HCT116 (cell line): ENCODE measurements at regions not wholly inside any gene's neighbourhood (a gene's known extent, or its start where the extent isn't known, plus 50 kb on each side); places are given as distances from the start of the nearest gene placed in this dataset.

Experiments used
- ATAC-seq: fragments of 200-7000 bp; cut with Tn5 transposase; 2 replicates; pipeline ENCODE4 v1.9.1; 2020; ENCODE audit warnings: mild to moderate bottlenecking, moderate library complexity
- BruUV-seq: library from RNA; stranded (reverse); fragments of 400-500 nt; replicated peaks from 2 replicates; lab custom pipeline; 2021; lab: Mats Ljungman, UMichigan
- CTCF ChIA-PET: fragments of 300-600 bp; sonication (Branson Sonifier 250); formaldehyde crosslinking; loops from one replicate; lab custom pipeline; 2021; ENCODE audit warnings: antibody characterized with exemption; lab: Charles Lee
- POLR2A ChIA-PET: fragments of 300-600, 350-600 bp; sonication (Branson Sonifier 250); formaldehyde crosslinking; loops from one replicate; lab custom pipeline; 2021; ENCODE audit warnings: antibody characterized with exemption; lab: Charles Lee
- RAD21 ChIA-PET, 2 experiments: fragments of 300-600 bp; sonication (Branson Sonifier 250); formaldehyde crosslinking; loops; one replicate each; lab custom pipeline; 2023; ENCODE audit warnings: low total read pairs in 2 of 2; ENCODE audit not compliant: uncharacterized antibody in 2 of 2, unreplicated experiment in 2 of 2, low non-redundant PET in 1 of 2; lab: Charles Lee
- DNase-seq: peaks from one replicate; pipeline ENCODE4 v3.0.0-alpha.2; 2010; ENCODE audit warnings: low read depth, low spot score
- H2AFZ ChIP-seq: fragments of 200-600 bp; shearing (Covaris generic), sonication (generic); 2 replicates; pipeline ENCODE4 v1.6.1; 2017; ENCODE audit warnings: low read depth, mixed run types, mixed read lengths, antibody characterized with exemption, low read length; ENCODE audit not compliant: poor library complexity, severe bottlenecking
- H3K27ac ChIP-seq: 2 replicates; pipeline ENCODE4 v1.5.1; 2012; ENCODE audit warnings: low read depth, low read length
- H3K27me3 ChIP-seq: fragments of 200-600 bp; sonication (generic); 2 replicates; pipeline ENCODE4 v1.6.1; 2016; ENCODE audit warnings: mixed run types, low read length, mixed read lengths; ENCODE audit not compliant: insufficient read depth
- H3K36me3 ChIP-seq, 2 experiments: fragments of 200-500 bp in 1 of 2; fragments of 200-600 bp in 1 of 2; sonication (Bioruptor generic) in 1 of 2; sonication (generic) in 1 of 2; 2 replicates each; pipeline versions ENCODE4 v1.5.1 to v1.6.1; 2014 to 2016; ENCODE audit warnings: low read length in 2 of 2, inconsistent platforms in 1 of 2, mixed read lengths in 1 of 2, mixed run types in 1 of 2; ENCODE audit not compliant: insufficient read depth in 2 of 2, control insufficient read depth in 1 of 2
- H3K4me1 ChIP-seq, 2 experiments: fragments of 200-600 bp in 1 of 2; sonication (generic) in 1 of 2; 2 replicates each; pipeline versions ENCODE4 v1.5.1 to v1.6.1; 2012 to 2017; ENCODE audit warnings: low read length in 2 of 2, inconsistent platforms in 1 of 2, mild to moderate bottlenecking in 1 of 2, mixed read lengths in 1 of 2, mixed run types in 1 of 2, moderate library complexity in 1 of 2; ENCODE audit not compliant: insufficient read depth in 2 of 2, control insufficient read depth in 1 of 2
- H3K4me2 ChIP-seq: fragments of 200-600 bp; sonication (generic); 2 replicates; pipeline ENCODE4 v1.6.1; 2017; ENCODE audit warnings: mixed run types, low read length, mixed read lengths
- H3K4me3 ChIP-seq, 2 experiments: fragments of 200-600 bp in 1 of 2; sonication (generic) in 1 of 2; replicated peaks in 1 of 2; 2 replicates each; pipeline ENCODE4 v1.5.1; 2011 to 2016; ENCODE audit warnings: low read length in 2 of 2, control low read depth in 1 of 2, low read depth in 1 of 2, mild to moderate bottlenecking in 1 of 2, mixed read lengths in 1 of 2, mixed run types in 1 of 2
- H3K79me2 ChIP-seq: fragments of 200-600 bp; sonication (generic); 2 replicates; pipeline ENCODE4 v1.6.1; 2017; ENCODE audit warnings: mild to moderate bottlenecking, mixed run types, low read length, moderate library complexity, mixed read lengths; ENCODE audit not compliant: insufficient read depth
- H3K9ac ChIP-seq: fragments of 200-600 bp; sonication (generic); 2 replicates; pipeline ENCODE4 v1.6.1; 2016; ENCODE audit warnings: low read length, mixed read lengths
- H3K9me2 ChIP-seq: fragments of 200-600 bp; sonication (generic), shearing (Covaris generic); 2 replicates; pipeline ENCODE4 v1.6.1; 2017; ENCODE audit warnings: mixed run types, mild to moderate bottlenecking, moderate library complexity; ENCODE audit not compliant: insufficient read depth
- H3K9me3 ChIP-seq, 2 experiments: fragments of 200-500 bp in 1 of 2; fragments of 200-600 bp in 1 of 2; sonication (Bioruptor generic) in 1 of 2; sonication (generic) in 1 of 2; 2 replicates each; pipeline ENCODE4 v1.6.1; 2014 to 2017; ENCODE audit warnings: low read length in 2 of 2, mixed read lengths in 2 of 2, inconsistent platforms in 1 of 2, low read depth in 1 of 2, mild to moderate bottlenecking in 1 of 2, mixed run types in 1 of 2, moderate library complexity in 1 of 2; ENCODE audit not compliant: control insufficient read depth in 1 of 2, insufficient read depth in 1 of 2
- H4K20me1 ChIP-seq: fragments of 200-600 bp; sonication (generic), shearing (Covaris generic); 2 replicates; pipeline ENCODE4 v1.6.1; 2017; ENCODE audit warnings: mixed run types, mild to moderate bottlenecking, moderate library complexity; ENCODE audit not compliant: insufficient read depth
- CEBPB ChIP-seq: IDR thresholded peaks from 2 replicates; pipeline ENCODE4 v1.6.1; 2012; ENCODE audit warnings: low read depth
- CTCF ChIP-seq, 3 experiments: fragments of 200-600 bp in 1 of 3; sonication (generic) in 1 of 3; IDR thresholded peaks in 2 of 3; conservative IDR thresholded peaks in 1 of 3; 2 replicates each; pipeline ENCODE4 v1.5.1; 2012 to 2017; ENCODE audit warnings: low read depth in 2 of 3, low read length in 2 of 3, antibody characterized with exemption in 1 of 3, borderline replicate concordance in 1 of 3, control low read depth in 1 of 3, mild to moderate bottlenecking in 1 of 3, mixed read lengths in 1 of 3, mixed run types in 1 of 3, moderate library complexity in 1 of 3; ENCODE audit not compliant: insufficient read depth in 1 of 3
- EGR1 ChIP-seq: IDR thresholded peaks from 2 replicates; pipeline ENCODE4 v1.6.1; 2012; ENCODE audit warnings: low read depth
- EZH2 ChIP-seq: fragments of 200-600 bp; sonication (generic); IDR thresholded peaks from 2 replicates; pipeline ENCODE4 v1.6.1; 2017; ENCODE audit warnings: antibody characterized with exemption, mixed run types
- EZH2phosphoT487 ChIP-seq: fragments of 200-600 bp; IDR thresholded peaks from 2 replicates; pipeline ENCODE4 v1.6.1; 2018; ENCODE audit warnings: antibody characterized with exemption, borderline replicate concordance
- FOSL1 ChIP-seq: IDR thresholded peaks from 2 replicates; pipeline ENCODE4 v1.6.1; 2012; ENCODE audit warnings: low read depth
- JUND ChIP-seq: IDR thresholded peaks from 2 replicates; pipeline ENCODE4 v1.6.1; 2012
- POLR2A ChIP-seq: IDR thresholded peaks from 2 replicates; pipeline ENCODE4 v1.7.0; 2011; ENCODE audit warnings: borderline replicate concordance; ENCODE audit not compliant: insufficient read depth, insufficient read length; ENCODE audit errors: extremely low read depth
- POLR2AphosphoS5 ChIP-seq: IDR thresholded peaks from 2 replicates; pipeline ENCODE4 v1.6.1; 2011; ENCODE audit warnings: mild to moderate bottlenecking, low read depth, low read length, moderate library complexity
- RAD21 ChIP-seq: IDR thresholded peaks from 2 replicates; pipeline ENCODE4 v1.6.1; 2012; ENCODE audit warnings: low read depth, mild to moderate bottlenecking
- REST ChIP-seq: IDR thresholded peaks from 2 replicates; pipeline ENCODE4 v1.6.1; 2012; ENCODE audit warnings: low read depth
- SIN3A ChIP-seq: IDR thresholded peaks from 2 replicates; pipeline ENCODE4 v1.6.1; 2012; ENCODE audit warnings: low read depth
- TCF7L2 ChIP-seq: IDR thresholded peaks from 2 replicates; pipeline ENCODE4 v1.7.0; 2011; ENCODE audit warnings: borderline replicate concordance, inconsistent platforms; ENCODE audit not compliant: insufficient read depth, insufficient read length; ENCODE audit errors: extremely low read depth
- YY1 ChIP-seq: IDR thresholded peaks from 2 replicates; pipeline ENCODE4 v1.6.1; 2011; ENCODE audit warnings: low read length, low read depth, moderate library complexity, mild to moderate bottlenecking; ENCODE audit not compliant: insufficient replicate concordance; ENCODE audit errors: extremely low read depth
- ZBTB33 ChIP-seq: IDR thresholded peaks from 2 replicates; pipeline ENCODE4 v1.6.1; 2011; ENCODE audit warnings: mild to moderate bottlenecking, low read length, moderate library complexity; ENCODE audit not compliant: insufficient replicate concordance; ENCODE audit errors: extremely low read depth
- ZNF274 ChIP-seq: fragments of 200-500 bp; sonication (Bioruptor generic); IDR thresholded peaks from 2 replicates; pipeline ENCODE4 v1.6.1; 2014; ENCODE audit warnings: mild to moderate bottlenecking, low read depth, low read length, inconsistent platforms
- intact Hi-C: fragments of 100-400 bp; cut with micrococcal nuclease; formaldehyde crosslinking; loops from 2 replicates; pipeline ENCODE4 v1.10.0; 2022
- TF ChIP-seq, protein P1 (sequence below): IDR thresholded peaks from 2 replicates; pipeline ENCODE4 v1.6.1; 2012
- TF ChIP-seq, protein P2 (sequence below): IDR thresholded peaks from 2 replicates; pipeline ENCODE4 v1.6.1; 2012

DNA sequence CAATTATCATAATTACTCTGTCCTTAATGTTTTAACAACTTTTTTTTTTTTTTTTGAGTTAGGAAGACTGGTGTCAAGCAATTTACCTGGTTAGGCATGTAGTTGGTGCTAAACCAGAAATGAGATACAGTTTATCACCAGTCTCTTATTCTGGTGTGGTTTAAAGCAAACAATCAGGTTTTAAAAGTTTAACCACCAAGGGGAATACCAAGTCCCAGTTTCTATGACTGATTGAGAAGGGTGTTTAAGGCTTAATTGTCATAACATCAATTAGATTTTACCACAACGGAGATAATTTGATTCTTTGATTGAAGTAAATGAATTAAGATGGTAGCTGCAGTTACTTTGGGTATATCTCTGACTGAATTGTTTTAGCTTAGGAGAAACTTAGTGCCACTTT is 197.8 kb downstream of the TFAP2B start:
- ChIA-PET POLR2A (no interaction called here), RAD21 (no interaction called here)

More for the DNA sequence above, 197.8 kb downstream of the TFAP2B start:
- ATAC-seq (no peak), DNase-seq (no peak)
- H3K9ac ChIP-seq: no peak overlapping the region
- H3K9me2 ChIP-seq: no peaks in the 10 kb centered on the region
- no peaks in the 10 kb centered on the region for H4K20me1 ChIP-seq
- H3K4me2 ChIP-seq: no peak overlapping the region
- no TSS peak for BruUV-seq
- no peak overlapping the region for H2AFZ ChIP-seq
- H3K27me3 ChIP-seq: no peaks in the 10 kb centered on the region
- H3K9me3 ChIP-seq: peaks cover 0 to 31% of the 10 kb centered on the region in 2 experiments; a peak in 2 of 4 replicates
- intact Hi-C loops: no loop called here
- no peaks in the 10 kb centered on the region for H3K4me1 ChIP-seq
- no peaks in the 10 kb centered on the region for H3K36me3 ChIP-seq
- TF ChIP-seq EGR1: no peak
- TF ChIP-seq EZH2phosphoT487: no peak
- no peak for TF ChIP-seq EZH2
- TF ChIP-seq, protein P1, sequence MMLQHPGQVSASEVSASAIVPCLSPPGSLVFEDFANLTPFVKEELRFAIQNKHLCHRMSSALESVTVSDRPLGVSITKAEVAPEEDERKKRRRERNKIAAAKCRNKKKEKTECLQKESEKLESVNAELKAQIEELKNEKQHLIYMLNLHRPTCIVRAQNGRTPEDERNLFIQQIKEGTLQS: no peak
- TF ChIP-seq FOSL1: no peak
- TF ChIP-seq RAD21: no peak
- no peak for TF ChIP-seq CTCF (IDR thresholded peaks at IDR 0.05 in 2 of 3, conservative IDR thresholded peaks at IDR 0.05 in 1 of 3; ENCODE audit: borderline replicate concordance in 1 of 3, insufficient read depth in 1 of 3, low read depth in 2 of 3, low read length in 2 of 3)
- no peak for TF ChIP-seq JUND
- TF ChIP-seq POLR2AphosphoS5: no peak
- TF ChIP-seq ZBTB33: no peak
- TF ChIP-seq ZNF274: no peak
- TF ChIP-seq POLR2A: no peak
- TF ChIP-seq SIN3A: no peak
- TF ChIP-seq TCF7L2: no peak
- TF ChIP-seq YY1: no peak
- TF ChIP-seq, protein P2, sequence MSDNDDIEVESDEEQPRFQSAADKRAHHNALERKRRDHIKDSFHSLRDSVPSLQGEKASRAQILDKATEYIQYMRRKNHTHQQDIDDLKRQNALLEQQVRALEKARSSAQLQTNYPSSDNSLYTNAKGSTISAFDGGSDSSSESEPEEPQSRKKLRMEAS: no peak
- TF ChIP-seq REST: no peak
- TF ChIP-seq CEBPB: no peak
- TF ChIP-seq, all 23 proteins: peak for 0
- no peak overlapping the region for H3K4me3 ChIP-seq
- H3K27ac ChIP-seq: no peak overlapping the region
- CTCF ChIA-PET: no interaction called here
- H3K79me2 ChIP-seq: no peaks in the 10 kb centered on the region
